ENCODE measurements at regions not wholly inside any gene's neighbourhood (a gene's known extent, or its start where the extent isn't known, plus 50 kb on each side); places are given as distances from the start of the nearest gene placed in this dataset.

DNA sequence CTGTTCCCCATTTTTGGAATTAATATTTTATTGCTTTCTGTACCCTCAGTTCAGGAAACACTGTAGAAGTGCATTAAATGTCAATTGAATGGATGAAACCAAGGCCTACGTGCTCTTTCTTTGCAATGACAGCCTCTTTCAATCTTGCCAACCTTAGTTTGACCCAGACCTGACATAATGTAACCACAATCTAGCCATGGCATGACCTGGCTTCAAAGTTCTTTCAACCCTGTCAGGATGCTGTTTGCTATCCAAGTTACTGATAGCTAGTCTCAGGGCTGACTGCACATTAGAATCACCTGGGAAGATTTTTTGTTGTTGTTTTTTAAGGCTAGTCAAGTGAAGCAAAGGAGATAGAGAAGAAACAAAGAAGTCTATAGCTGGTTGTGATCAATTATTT lies 190.9 kb upstream of the PKDCC start:
- TF ChIP-seq, protein P1, sequence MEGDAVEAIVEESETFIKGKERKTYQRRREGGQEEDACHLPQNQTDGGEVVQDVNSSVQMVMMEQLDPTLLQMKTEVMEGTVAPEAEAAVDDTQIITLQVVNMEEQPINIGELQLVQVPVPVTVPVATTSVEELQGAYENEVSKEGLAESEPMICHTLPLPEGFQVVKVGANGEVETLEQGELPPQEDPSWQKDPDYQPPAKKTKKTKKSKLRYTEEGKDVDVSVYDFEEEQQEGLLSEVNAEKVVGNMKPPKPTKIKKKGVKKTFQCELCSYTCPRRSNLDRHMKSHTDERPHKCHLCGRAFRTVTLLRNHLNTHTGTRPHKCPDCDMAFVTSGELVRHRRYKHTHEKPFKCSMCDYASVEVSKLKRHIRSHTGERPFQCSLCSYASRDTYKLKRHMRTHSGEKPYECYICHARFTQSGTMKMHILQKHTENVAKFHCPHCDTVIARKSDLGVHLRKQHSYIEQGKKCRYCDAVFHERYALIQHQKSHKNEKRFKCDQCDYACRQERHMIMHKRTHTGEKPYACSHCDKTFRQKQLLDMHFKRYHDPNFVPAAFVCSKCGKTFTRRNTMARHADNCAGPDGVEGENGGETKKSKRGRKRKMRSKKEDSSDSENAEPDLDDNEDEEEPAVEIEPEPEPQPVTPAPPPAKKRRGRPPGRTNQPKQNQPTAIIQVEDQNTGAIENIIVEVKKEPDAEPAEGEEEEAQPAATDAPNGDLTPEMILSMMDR (conservative IDR thresholded peaks at IDR 0.05; ENCODE audit: control insufficient read depth, insufficient read depth, low read depth, low read length): no peak
- DNase-seq (ENCODE audit: low read depth): no peak
- no peak overlapping the region for H3K4me3 ChIP-seq (ENCODE audit: control insufficient read depth, low read depth, low read length)

DNA sequence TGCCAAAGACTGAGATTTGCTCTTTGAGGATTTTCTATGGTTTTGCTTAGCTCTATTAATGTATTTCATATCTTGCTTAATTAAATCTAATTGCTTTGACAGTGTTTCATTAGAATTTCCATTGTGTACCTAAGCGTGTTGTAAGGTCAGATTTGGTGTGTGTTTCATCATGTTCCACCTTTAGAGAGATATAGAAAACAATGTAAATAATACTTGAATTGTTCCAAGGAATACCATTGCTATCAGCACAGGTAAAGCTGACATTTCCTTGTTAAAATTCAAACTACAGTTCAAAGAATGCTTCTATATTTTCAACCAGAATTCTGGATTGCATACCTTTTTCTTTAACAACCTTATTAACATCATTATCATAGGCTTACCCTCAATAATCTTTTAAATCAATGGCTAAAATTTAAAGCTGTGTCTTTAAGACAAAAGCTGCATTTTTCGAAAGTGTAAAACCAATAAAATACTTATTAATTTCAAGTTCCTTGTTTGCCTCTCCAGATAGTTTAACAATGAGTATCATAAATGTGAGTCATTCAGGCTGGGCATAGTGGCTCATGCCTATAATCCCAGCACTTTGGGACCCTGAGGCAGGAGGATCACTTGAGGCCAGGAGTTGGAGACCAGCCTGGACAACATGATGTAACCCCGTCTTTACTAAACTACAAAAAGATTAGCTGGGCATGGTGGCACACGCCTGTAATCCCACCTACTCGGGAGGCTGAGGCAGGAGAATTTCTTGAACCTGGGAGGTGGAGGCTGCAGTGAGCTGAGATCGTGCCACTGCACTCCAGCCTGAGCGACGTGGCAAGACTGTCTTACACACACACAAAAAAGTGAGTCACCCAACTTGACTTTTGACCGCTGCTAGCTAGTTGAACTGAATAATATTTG lies 188.0 kb upstream of the PKDCC start:
- peak; percentile 72 for DNase-seq (ENCODE audit: low read depth)
- TF ChIP-seq, protein P1 (conservative IDR thresholded peaks at IDR 0.05; ENCODE audit: control insufficient read depth, insufficient read depth, low read depth, low read length): no peak
- no peak overlapping the region for H3K4me3 ChIP-seq (ENCODE audit: control insufficient read depth, low read depth, low read length)

DNA sequence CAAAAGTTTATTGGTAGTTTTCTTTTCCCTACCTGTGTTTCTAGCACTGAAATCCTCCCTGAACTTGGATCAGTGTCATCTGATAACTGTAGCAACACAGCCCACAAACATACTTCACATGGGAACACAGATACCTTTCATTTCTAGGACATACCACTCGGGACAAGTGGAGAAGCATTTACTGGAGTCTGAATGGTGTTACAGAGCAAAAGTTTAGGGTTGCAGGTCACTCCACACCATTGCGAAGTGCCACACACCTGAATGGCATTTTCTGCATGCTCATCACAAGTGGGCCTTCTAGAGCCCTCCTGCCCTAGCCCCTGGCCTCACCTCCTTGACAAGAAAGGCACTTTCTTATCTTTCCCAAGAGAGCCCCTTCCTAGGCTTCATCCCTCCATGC lies 184.8 kb upstream of the PKDCC start:
- H3K4me3 ChIP-seq (ENCODE audit: control insufficient read depth, low read depth, low read length): no peak overlapping the region
- DNase-seq (ENCODE audit: low read depth): no peak
- TF ChIP-seq, protein P1 (conservative IDR thresholded peaks at IDR 0.05; ENCODE audit: control insufficient read depth, insufficient read depth, low read depth, low read length): no peak

DNA sequence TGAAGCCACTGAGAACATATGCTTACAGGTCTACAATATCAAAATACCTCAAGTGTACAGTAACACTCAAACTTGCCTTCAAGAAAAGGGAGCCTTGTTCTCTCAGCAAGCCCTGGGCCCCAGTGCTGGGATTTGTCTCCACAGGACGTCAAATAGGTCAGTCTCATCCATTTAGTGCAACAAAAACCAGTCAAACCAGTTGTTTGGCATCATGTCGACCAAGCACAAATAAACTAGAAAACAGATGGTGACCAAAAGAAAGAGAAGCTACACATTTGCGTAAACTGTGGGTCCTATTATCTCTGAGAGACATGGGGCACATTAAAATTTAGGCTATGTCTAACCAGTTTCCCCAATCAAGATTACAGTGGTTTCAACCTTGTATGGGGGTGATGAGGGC lies 182.6 kb upstream of the PKDCC start:
- DNase-seq (ENCODE audit: low read depth): no peak
- TF ChIP-seq, protein P1 (conservative IDR thresholded peaks at IDR 0.05; ENCODE audit: control insufficient read depth, insufficient read depth, low read depth, low read length): no peak
- no peak overlapping the region for H3K4me3 ChIP-seq (ENCODE audit: control insufficient read depth, low read depth, low read length)

DNA sequence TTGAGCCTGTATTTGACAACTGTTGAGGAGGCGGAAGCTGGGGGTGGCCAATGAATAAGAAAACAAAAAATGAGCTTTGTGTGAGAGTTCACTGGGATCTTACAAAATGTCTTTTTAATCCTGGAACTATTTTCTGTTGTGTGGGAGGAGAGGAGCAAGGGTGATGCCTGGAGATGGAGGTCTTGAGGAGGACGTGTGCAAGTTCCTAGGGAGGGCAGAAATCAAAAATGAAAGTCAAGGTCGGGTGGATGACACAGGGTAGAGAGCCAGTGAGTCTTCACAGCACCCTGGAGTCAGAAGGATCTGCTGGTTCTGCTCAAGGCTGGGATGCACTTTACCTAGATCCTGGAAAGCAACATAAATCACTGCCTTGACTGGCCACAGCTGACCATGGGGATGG lies 180.3 kb upstream of the PKDCC start:
- TF ChIP-seq, protein P1 (conservative IDR thresholded peaks at IDR 0.05; ENCODE audit: control insufficient read depth, insufficient read depth, low read depth, low read length): no peak
- peak; percentile 56 for DNase-seq (ENCODE audit: low read depth)
- H3K4me3 ChIP-seq (ENCODE audit: control insufficient read depth, low read depth, low read length): no peak overlapping the region

DNA sequence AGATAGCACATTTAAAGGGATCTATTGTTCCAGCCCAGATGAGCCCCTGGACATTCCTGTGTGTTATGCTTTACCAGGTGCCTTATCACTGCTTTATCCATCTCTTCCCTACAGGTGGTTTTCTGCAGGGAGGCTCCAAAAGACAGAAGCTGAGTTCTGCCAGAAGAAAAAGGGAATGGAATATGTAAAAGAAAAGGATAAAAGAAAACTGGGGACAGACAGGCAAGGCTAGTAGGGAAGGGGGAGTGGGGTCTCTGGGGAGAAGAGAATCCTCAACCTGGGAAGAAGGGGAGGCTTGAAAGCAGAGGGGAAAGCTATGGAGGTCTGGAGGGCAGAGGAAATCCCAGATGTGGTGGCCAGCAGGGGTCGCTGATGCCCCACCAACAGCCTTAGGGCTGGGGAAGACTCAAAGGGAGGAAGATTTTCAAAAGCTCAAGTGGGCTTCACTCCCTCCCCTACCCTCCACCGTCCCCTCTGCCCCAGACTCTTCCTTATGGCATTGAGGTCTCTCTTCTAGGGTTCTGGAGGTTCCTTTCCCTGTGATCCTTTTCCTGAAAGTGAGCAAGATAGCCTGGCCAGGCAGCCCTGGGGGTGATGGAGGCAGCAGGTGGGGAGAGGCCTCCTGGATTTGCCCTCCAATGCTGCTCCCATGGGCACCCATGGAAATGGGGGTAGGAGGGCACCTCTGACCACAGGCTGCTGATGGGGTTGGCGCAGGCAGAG lies 178.1 kb upstream of the PKDCC start:
- H3K4me3 ChIP-seq (ENCODE audit: control insufficient read depth, low read depth, low read length): no peak overlapping the region
- DNase-seq (ENCODE audit: low read depth): peak; percentile 64
- TF ChIP-seq, protein P1 (conservative IDR thresholded peaks at IDR 0.05; ENCODE audit: control insufficient read depth, insufficient read depth, low read depth, low read length): peak; percentile 96

Measured in fibroblast of mammary gland (primary cell).